Panc1 (cell line): ENCODE measurements at regions not wholly inside any gene's neighbourhood (a gene's known extent, or its start where the extent isn't known, plus 50 kb on each side); places are given as distances from the start of the nearest gene placed in this dataset.

Experiments
- ATAC-seq: fragments of 200-7000 bp; cut with Tn5 transposase; 2 replicates; pipeline ENCODE4 v1.9.1; 2020; ENCODE audit warnings: mild to moderate bottlenecking, moderate library complexity
- BruUV-seq: library from RNA; stranded (reverse); fragments of 400-500 nt; replicated peaks from 2 replicates; lab custom pipeline; 2021; lab: Mats Ljungman, UMichigan
- CTCF ChIA-PET: fragments of 300-600 bp; sonication (Branson Sonifier 250); formaldehyde crosslinking; loops from one replicate; lab custom pipeline; 2022; ENCODE audit warnings: antibody characterized with exemption; lab: Charles Lee
- POLR2A ChIA-PET: fragments of 300-600 bp; sonication (Branson Sonifier 250); formaldehyde crosslinking; loops from one replicate; lab custom pipeline; 2022; ENCODE audit warnings: antibody characterized with exemption; lab: Charles Lee
- DNase-seq: peaks from one replicate; pipeline ENCODE4 v3.0.0-alpha.2; 2010; ENCODE audit warnings: low read depth, low spot score
- H3K27ac ChIP-seq: 2 replicates; pipeline ENCODE4 v1.5.1; 2011; ENCODE audit warnings: mild to moderate bottlenecking, low read length, inconsistent platforms
- H3K27me3 ChIP-seq: fragments of 200-500 bp; sonication (Bioruptor generic); 2 replicates; pipeline ENCODE4 v1.6.0; 2014; ENCODE audit warnings: low read length, inconsistent platforms; ENCODE audit not compliant: control insufficient read depth, insufficient read depth
- H3K36me3 ChIP-seq: fragments of 200-500 bp; sonication (Bioruptor generic); 2 replicates; pipeline ENCODE4 v1.5.1; 2014; ENCODE audit warnings: inconsistent platforms, mild to moderate bottlenecking, low read length, moderate library complexity; ENCODE audit not compliant: control insufficient read depth, insufficient read depth
- H3K4me1 ChIP-seq: 2 replicates; pipeline ENCODE4 v1.5.1; 2011; ENCODE audit warnings: inconsistent platforms, mild to moderate bottlenecking, low read length, moderate library complexity; ENCODE audit not compliant: control insufficient read depth, insufficient read depth
- H3K4me3 ChIP-seq, 2 experiments: 2 replicates each; pipeline ENCODE4 v1.5.1; 2011 to 2012; ENCODE audit warnings: low read depth in 2 of 2, low read length in 2 of 2, mild to moderate bottlenecking in 2 of 2, inconsistent platforms in 1 of 2, moderate library complexity in 1 of 2
- H3K9me3 ChIP-seq: fragments of 200-500 bp; sonication (Bioruptor generic); 2 replicates; pipeline ENCODE4 v1.5.1; 2014; ENCODE audit warnings: low read depth, mild to moderate bottlenecking, inconsistent platforms, low read length, moderate library complexity; ENCODE audit not compliant: control insufficient read depth, insufficient read depth
- CTCF ChIP-seq: fragments of 450-650 bp; IDR thresholded peaks from 2 replicates; pipeline ENCODE4 v1.5.1; 2017; ENCODE audit warnings: mild to moderate bottlenecking
- POLR2AphosphoS5 ChIP-seq: IDR thresholded peaks from 2 replicates; pipeline ENCODE4 v1.6.1; 2012; ENCODE audit warnings: mild to moderate bottlenecking, low read depth, low read length, moderate library complexity
- REST ChIP-seq, 2 experiments: IDR thresholded peaks; 2 replicates each; pipeline ENCODE4 v1.6.1; 2011 to 2012; ENCODE audit warnings: low read depth in 2 of 2, control low read depth in 1 of 2, low read length in 1 of 2, mild to moderate bottlenecking in 1 of 2, moderate library complexity in 1 of 2; ENCODE audit not compliant: insufficient read depth in 1 of 2
- SIN3A ChIP-seq: IDR thresholded peaks from 2 replicates; pipeline ENCODE4 v1.6.1; 2012; ENCODE audit warnings: low read depth, mild to moderate bottlenecking, low read length, moderate library complexity, borderline replicate concordance; ENCODE audit not compliant: insufficient read depth
- TCF7L2 ChIP-seq: IDR thresholded peaks from 2 replicates; pipeline ENCODE4 v1.6.1; 2011; ENCODE audit warnings: mild to moderate bottlenecking, low read depth, low read length, inconsistent platforms
- in situ Hi-C: cut with HindIII; loops from 2 replicates; pipeline ENCODE4 v1.10.0; 2016; ENCODE audit warnings: low sequenced_read_pairs, low pct_unique_long_range_greater_than_20kb
- intact Hi-C: fragments of 100-400 bp; cut with micrococcal nuclease; formaldehyde crosslinking; loops from one replicate; pipeline ENCODE4 v1.10.0; 2022; ENCODE audit not compliant: unreplicated experiment

- intact Hi-C loops = no loop called here
- ATAC-seq (no peak), DNase-seq (no peak)
- Histone ChIP-seq H3K36me3 (no peaks in the 10 kb centered on the region), H3K4me3 (no peak overlapping the region), H3K27ac (no peak overlapping the region), H3K4me1 (0 out of 2 replicates have a peak, but pooled peaks cover 6% of the 10 kb centered on the region), H3K27me3 (no peaks in the 10 kb centered on the region; the same call in 1 of the 2 replicates), H3K9me3 (no peaks in the 10 kb centered on the region)
- CTCF ChIA-PET = no interaction called here
- POLR2A ChIA-PET = no interaction called here
- in situ Hi-C loops = no loop called here
- TF ChIP-seq CTCF (no peak), SIN3A (no peak)
- BruUV-seq = no TSS peak
Measured at GRCh38 chr6:134437376-134437775, 119.5 kb upstream of the SGK1 start.

- H3K4me3 ChIP-seq = no peak overlapping the region
- intact Hi-C loops (no loop called here), in situ Hi-C loops (no loop called here)
- H3K9me3 ChIP-seq = no peaks in the 10 kb centered on the region
- no TSS peak for BruUV-seq
- H3K27me3 ChIP-seq = no peaks in the 10 kb centered on the region; the same call in 1 of the 2 replicates
- H3K27ac ChIP-seq = no peak overlapping the region
- CTCF ChIA-PET = no interaction called here
- H3K4me1 ChIP-seq = 0 out of 2 replicates have a peak, but pooled peaks cover 6% of the 10 kb centered on the region
- no peaks in the 10 kb centered on the region for H3K36me3 ChIP-seq
- DNase-seq (no peak), ATAC-seq (no peak)
- POLR2A ChIA-PET = no interaction called here
- TF ChIP-seq TCF7L2 (no peak), SIN3A (no peak), POLR2AphosphoS5 (no peak), CTCF (no peak), REST (IDR thresholded peaks at IDR 0.05; ENCODE audit: insufficient read depth in 1 of 2, low read depth in 2 of 2, low read length in 1 of 2) (no peak)
Measured at GRCh38 chr6:134436950-134437349, 119.0 kb upstream of the SGK1 start.
